WERI-Rb-1 (cell line): ENCODE measurements at regions not wholly inside any gene's neighbourhood (a gene's known extent, or its start where the extent isn't known, plus 50 kb on each side); places are given as distances from the start of the nearest gene placed in this dataset.

Source experiments
- DNase-seq: peaks from one replicate; pipeline ENCODE4 v3.0.0-alpha.2; 2020
- H3K27ac ChIP-seq: fragments of 250-450 bp; sonication (Bioruptor Pico); 2 replicates; pipeline ENCODE4 v1.5.1; 2020; ENCODE audit warnings: mild to moderate bottlenecking, moderate library complexity
- H3K27me3 ChIP-seq: fragments of 250-450 bp; sonication (Bioruptor Pico); 2 replicates; pipeline ENCODE4 v1.5.1; 2021; ENCODE audit warnings: mild to moderate bottlenecking, low read depth, moderate library complexity; ENCODE audit not compliant: insufficient read depth, severe bottlenecking
- H3K36me3 ChIP-seq: fragments of 250-450 bp; sonication (Bioruptor Pico); 2 replicates; pipeline ENCODE4 v1.5.1; 2020; ENCODE audit warnings: mild to moderate bottlenecking, moderate library complexity
- H3K4me3 ChIP-seq: 2 replicates; pipeline ENCODE4 v1.5.1; 2011; ENCODE audit warnings: low read depth, mild to moderate bottlenecking, control low read depth, low read length
- H3K9me3 ChIP-seq: fragments of 250-450 bp; sonication (Bioruptor Pico); 2 replicates; pipeline ENCODE4 v1.5.1; 2021; ENCODE audit warnings: mild to moderate bottlenecking, moderate library complexity; ENCODE audit not compliant: severe bottlenecking
- CTCF ChIP-seq: IDR thresholded peaks from 2 replicates; pipeline ENCODE4 v1.5.1; 2011; ENCODE audit warnings: low read depth, mild to moderate bottlenecking, control low read depth, inconsistent platforms, low read length

DNA sequence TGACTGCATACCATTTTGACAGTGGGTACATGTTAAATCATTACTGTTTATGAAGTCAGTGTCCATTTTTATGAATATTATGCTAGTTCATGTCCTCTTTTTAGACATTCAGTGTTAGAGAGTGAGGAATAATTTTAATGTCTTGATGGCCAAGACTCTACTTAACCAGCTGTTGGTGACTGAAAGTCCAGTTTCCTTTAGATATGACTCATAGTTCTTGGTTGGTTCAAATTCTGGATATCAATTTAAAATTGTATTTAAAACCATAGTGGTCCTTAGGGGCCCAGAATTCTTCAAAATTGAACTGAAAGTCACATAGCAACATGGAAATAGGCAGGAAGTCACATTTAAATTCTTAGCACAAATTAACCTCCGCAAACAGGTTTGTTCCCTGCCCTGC lies 196.5 kb upstream of the PRPS1L1 start:
- no peak for TF ChIP-seq CTCF
- no peak overlapping the region for H3K27ac ChIP-seq
- no peak overlapping the region for H3K4me3 ChIP-seq

DNA sequence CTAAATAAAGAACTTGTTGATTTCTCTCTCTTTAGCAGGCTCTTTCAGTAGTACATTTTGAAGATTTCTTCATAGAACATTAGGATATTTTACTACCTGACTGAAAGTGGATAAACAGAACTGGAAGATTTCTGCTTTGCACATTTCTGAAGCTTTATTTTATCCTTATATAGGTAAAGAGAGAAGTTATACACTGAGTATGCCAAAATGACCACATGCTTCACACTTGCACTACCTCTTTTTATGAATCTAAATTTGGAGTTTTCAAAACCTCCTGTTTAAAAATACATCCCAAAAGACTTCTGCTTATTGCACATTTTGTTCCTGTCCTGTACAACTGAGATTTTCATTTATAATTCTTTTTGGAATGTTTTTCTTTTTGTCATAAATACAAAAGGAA lies 197.4 kb upstream of the PRPS1L1 start:
- DNase-seq = no peak
- no peak for TF ChIP-seq CTCF
- Histone ChIP-seq H3K27me3 (no peaks in the 10 kb centered on the region), H3K9me3 (no peaks in the 10 kb centered on the region), H3K27ac (no peak overlapping the region), H3K36me3 (no peaks in the 10 kb centered on the region), H3K4me3 (no peak overlapping the region)

More for the DNA sequence above, 196.5 kb upstream of the PRPS1L1 start:
- no peaks in the 10 kb centered on the region for H3K9me3 ChIP-seq
- no peaks in the 10 kb centered on the region for H3K36me3 ChIP-seq
- no peak for DNase-seq
- H3K27me3 ChIP-seq = no peaks in the 10 kb centered on the region

GRCh38 chr7:18226598-18226997 lies 199.0 kb upstream of the PRPS1L1 start:
- TF ChIP-seq CTCF = no peak
- Histone ChIP-seq H3K4me3 (no peak overlapping the region), H3K27me3 (no peaks in the 10 kb centered on the region), H3K27ac (no peak overlapping the region), H3K36me3 (no peaks in the 10 kb centered on the region), H3K9me3 (no peaks in the 10 kb centered on the region)
- DNase-seq = no peak

DNA sequence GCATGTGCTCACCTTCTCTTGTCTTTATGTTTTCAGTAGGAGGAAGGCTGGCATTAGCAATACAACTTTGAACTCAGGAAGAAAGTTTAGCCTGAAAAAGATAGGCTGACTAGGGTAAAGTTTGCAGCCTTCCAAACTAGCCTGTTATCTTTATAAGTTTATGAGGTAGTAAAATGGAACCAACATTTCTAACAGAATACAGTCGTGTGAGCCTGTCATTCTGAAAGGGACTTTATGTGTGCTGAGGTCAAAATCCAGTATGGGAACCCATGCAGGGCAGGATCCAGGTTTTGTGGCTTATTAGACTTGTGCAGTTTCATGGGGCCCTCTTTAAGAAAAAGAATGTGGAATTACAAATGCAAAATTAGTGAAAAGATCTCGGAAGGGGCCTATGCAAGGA lies 201.0 kb upstream of the PRPS1L1 start:
- H3K9me3 ChIP-seq = no peaks in the 10 kb centered on the region
- no peaks in the 10 kb centered on the region for H3K27me3 ChIP-seq
- no peak overlapping the region for H3K4me3 ChIP-seq
- no peak for TF ChIP-seq CTCF
- no peaks in the 10 kb centered on the region for H3K36me3 ChIP-seq
- no peak overlapping the region for H3K27ac ChIP-seq
- DNase-seq = no peak

- Histone ChIP-seq H3K27ac (no peak overlapping the region), H3K4me3 (no peak overlapping the region), H3K27me3 (no peaks in the 10 kb centered on the region), H3K36me3 (no peaks in the 10 kb centered on the region), H3K9me3 (no peaks in the 10 kb centered on the region)
- no peak for TF ChIP-seq CTCF
- DNase-seq = no peak
Observed at GRCh38 chr7:18230271-18230670, 202.6 kb upstream of the PRPS1L1 start.

DNA sequence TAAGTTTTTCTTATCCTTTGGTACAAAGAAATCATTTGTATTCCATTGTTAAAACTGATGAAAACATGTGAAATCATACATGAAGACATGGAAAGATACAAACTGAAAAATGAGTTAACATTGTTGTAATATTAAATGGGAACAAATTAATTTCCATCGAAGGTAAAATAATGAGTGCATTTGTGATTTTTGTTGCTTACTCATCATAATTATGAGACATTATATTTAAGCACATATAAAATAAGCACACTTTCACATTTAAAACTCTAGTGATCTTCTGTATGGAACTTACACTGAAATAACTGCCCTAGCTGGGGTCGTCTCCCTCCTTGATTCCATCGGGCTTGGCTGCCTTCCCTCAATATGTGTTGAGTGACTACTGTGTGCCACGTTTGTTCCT lies 204.2 kb upstream of the PRPS1L1 start:
- no peak for DNase-seq
- no peak for TF ChIP-seq CTCF
- Histone ChIP-seq H3K36me3 (no peaks in the 10 kb centered on the region), H3K27ac (no peak overlapping the region), H3K4me3 (no peak overlapping the region), H3K27me3 (no peaks in the 10 kb centered on the region), H3K9me3 (no peaks in the 10 kb centered on the region)
